Endothelial cell of hepatic sinusoid (primary cell): ENCODE measurements at regions not wholly inside any gene's neighbourhood (a gene's known extent, or its start where the extent isn't known, plus 50 kb on each side); places are given as distances from the start of the nearest gene placed in this dataset.

Source experiments
- in situ Hi-C: cut with HindIII; loops from 2 replicates; pipeline ENCODE4 v1.10.0; 2017; ENCODE audit warnings: low sequenced_read_pairs

- in situ Hi-C loops, result no loop called here
Observed at GRCh38 chr4:162659716-162660115, 495.9 kb upstream of the FSTL5 start.

DNA sequence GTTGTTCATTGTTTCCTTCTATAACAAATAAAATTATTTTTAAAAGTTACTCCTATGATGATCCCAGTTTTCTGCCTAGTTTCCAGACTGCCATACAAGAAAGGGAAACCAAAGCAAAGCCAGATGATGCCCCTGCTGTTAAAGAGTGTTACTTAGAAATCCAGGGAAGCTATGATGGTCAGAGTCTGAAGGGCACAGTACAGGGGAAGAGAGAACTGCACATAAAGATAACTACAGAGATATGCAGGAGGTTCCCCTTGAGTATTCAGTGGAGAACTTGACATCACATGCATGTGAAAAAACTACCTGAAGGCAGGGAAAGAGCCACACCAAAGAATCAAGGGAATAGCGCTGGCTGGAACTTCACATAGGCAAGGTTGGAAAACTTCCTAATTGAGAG is 494.2 kb upstream of the FSTL5 start:
- in situ Hi-C loops, result no loop called here

- in situ Hi-C loops, result no loop called here
Observed at GRCh38 chr4:162650166-162650565, 486.4 kb upstream of the FSTL5 start.

DNA sequence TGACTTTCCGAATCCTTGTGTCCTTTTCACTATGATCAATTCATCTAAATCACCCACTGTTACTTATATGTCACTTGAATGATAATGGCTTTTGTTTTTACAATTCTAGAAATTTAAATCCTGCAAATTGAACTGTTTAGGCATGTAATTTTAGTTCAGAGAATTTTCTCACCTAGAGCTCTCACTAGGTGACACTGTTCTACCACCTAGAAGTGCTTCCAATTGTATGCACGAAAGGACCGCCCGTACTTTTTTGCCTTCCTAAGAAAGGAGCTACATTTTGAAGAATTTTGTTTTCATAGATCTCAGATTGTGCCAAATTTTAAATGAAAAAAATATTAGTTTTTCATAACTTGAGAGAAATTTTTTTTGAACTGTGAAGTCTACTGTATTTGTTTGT is 481.6 kb upstream of the FSTL5 start:
- in situ Hi-C loops, result loop anchor here (5.0 kb wide), 1 partner anchor 33 kb away; no protein-coding TSS in a partner anchor

DNA sequence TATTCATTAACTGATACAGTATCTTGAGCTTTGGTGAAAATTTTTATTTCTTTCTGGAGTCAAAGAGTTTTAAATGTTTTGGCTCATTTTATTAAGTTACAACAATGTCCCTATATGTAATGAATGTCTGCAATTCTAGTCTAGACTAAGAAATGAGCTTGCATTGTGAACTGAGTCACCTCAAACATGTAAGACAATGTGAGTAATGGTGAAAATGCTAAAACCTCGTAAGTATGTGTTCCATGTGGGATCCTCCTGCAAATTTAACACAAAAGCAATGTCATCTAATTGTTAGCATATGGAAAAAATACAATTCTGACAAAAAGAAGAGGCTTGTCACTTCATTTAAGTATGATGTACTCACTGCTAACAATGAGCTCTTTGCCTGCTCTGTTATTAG is 480.5 kb upstream of the FSTL5 start:
- in situ Hi-C loops, result no loop called here

DNA sequence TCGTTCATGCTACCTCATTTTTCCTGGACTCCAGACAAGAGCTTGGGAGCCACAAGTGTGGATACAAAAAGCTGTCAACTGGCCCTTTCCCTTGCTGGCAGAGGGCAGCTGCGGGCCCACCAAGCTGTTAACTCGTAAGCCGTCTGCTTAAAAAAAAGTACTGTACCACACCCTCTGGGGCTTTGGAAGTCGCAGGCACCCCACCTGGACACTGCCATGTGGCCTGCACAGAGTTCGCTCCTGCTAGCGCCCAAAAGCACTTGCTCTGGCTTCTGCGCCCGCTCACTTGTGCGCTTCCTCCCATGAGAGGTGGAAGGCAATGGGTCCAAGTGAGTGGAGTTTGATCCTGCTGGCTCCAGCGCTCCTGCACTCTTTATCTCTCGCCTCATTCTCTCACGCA is 476.4 kb upstream of the FSTL5 start:
- in situ Hi-C loops, result no loop called here

DNA sequence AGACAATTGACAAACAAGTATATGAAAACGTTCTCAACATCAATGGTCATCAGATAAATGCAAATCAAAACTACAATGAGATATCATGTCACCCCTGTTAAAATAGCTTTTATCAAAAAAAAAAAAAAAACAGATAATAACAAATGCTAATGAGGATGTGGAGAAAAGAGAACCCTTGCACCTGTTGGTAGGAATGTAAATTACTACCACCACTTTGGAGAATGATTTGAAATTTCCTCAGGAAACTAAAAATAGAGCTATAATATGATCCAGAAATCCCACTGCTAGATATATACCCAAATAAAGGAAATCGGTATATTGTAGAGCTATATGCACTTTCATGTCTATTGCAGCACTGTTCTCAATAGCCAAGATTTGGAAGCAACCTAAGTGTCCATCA is 470.6 kb upstream of the FSTL5 start:
- in situ Hi-C loops, result no loop called here

DNA sequence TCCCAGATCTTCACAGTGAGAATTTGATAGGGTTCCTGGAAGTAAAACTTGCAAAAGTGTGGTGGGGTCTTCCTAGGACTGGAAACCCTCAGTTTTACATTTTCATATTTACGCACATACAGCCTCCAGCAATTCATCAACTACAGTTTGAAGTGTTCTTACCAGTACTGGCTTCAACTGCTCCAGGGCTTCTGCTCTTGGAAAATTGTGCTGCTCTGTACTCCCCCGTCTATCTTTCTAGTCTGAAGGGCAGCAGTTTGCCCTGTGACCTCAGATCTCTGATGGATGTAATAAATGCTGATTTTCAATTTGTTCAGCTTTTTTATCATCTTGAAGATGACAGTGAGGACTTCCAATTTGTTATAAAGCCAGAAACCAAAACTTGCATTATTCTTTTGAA is 458.9 kb upstream of the FSTL5 start:
- in situ Hi-C loops, result no loop called here

GRCh38 chr4:162610116-162610515 is 446.3 kb upstream of the FSTL5 start:
- in situ Hi-C loops, result loop anchor here (5.0 kb wide), 1 partner anchor 37 kb away; no protein-coding TSS in a partner anchor

GRCh38 chr4:162586266-162586665 is 422.5 kb upstream of the FSTL5 start:
- in situ Hi-C loops, result no loop called here

DNA sequence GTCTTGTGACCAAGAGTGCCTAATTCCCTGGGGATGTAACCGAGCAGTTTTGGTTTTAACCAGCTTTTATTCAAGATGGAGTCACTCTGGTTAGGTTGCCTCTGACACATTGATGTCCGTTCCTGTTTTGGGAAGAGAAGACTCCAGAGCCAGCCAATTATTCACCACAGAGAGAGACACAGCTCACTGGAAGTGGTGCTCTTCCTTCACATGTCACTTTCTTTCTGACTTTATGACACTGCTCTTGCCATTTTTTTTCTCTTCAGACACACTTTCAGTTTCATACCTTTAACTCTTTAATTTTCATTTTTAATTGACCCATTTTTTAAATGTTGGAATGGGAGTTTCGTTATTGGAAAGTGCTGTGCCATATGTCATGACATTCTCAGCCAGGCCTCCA is 418.4 kb upstream of the FSTL5 start:
- in situ Hi-C loops, result no loop called here

GRCh38 chr4:162565730-162566129 is 401.9 kb upstream of the FSTL5 start:
- in situ Hi-C loops, result no loop called here

- in situ Hi-C loops, result no loop called here
Observed at GRCh38 chr4:162560073-162560472, 396.3 kb upstream of the FSTL5 start.

DNA sequence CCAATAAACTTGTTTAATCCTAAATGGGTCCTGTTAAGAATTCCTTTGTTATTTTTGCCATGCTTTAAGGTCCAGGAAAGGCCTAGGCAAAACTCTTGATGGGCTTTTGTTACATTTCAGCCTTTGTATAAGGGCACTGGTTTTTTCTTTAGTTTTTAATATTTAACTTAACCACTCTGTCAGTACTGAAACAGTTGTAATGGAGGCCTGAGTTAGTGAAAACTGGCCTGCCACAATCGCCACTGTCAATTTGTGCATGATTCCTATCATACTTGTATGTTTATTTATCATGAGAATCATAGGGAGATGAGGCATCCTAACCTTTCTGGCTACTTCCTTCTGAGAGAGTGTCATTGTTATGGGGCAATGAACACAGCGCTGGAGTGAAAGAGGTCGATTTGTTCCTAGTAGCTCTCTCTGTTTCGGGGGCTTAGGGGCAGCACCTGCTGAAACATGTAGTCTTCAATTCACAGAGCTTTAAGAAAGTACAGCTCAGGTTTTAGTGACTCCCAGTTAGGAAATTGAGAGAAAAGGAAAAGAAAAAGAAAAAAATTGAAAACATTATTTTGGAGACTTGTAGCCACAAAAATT is 393.8 kb upstream of the FSTL5 start:
- in situ Hi-C loops, result no loop called here

- in situ Hi-C loops, result no loop called here
Observed at GRCh38 chr4:162535121-162535520, 371.3 kb upstream of the FSTL5 start.

GRCh38 chr4:162523171-162523570 is 359.4 kb upstream of the FSTL5 start:
- in situ Hi-C loops, result no loop called here

GRCh38 chr4:162522724-162523123 is 358.9 kb upstream of the FSTL5 start:
- in situ Hi-C loops, result no loop called here

DNA sequence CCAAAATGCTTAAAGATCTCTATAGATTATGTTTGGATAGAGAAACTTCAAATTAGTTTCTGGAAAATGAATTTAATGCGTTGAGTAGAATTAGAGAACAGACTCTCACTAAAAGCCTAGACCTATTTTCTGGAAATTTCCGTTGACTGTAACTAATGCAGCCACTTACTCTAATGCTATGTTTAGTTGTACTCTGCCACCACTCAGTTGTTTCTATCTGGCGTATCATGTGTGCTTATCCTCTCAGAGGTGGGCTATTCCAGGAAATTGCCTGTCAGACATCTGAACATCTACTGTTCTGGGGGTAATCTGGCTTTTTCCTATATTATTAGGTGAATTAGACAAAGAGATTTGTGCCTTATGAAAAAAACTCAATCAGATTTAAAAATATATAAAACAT is 347.1 kb upstream of the FSTL5 start:
- in situ Hi-C loops, result no loop called here

DNA sequence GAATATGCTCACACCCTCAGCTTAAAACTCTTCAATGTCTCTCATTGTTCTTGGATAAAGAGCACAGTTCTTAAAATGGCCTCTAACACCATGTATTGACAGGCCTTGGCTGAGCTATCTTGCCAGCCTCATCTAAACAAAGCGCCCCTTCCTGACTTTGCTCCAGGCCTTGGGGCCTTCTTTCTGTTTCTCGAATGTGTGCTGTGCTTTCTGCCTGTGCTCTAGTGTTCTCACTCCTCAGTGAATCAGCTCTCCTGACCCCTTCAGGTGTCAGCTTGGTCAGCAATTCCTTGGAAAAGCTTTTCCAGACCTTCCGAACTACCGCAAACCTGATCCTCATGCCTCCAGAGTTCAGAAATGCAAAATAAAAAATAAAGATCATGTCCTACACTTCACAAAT is 346.3 kb upstream of the FSTL5 start:
- in situ Hi-C loops, result no loop called here

GRCh38 chr4:162509333-162509732 is 345.5 kb upstream of the FSTL5 start:
- in situ Hi-C loops, result no loop called here

- in situ Hi-C loops, result no loop called here
Observed at GRCh38 chr4:162506253-162506652, 342.5 kb upstream of the FSTL5 start.

DNA sequence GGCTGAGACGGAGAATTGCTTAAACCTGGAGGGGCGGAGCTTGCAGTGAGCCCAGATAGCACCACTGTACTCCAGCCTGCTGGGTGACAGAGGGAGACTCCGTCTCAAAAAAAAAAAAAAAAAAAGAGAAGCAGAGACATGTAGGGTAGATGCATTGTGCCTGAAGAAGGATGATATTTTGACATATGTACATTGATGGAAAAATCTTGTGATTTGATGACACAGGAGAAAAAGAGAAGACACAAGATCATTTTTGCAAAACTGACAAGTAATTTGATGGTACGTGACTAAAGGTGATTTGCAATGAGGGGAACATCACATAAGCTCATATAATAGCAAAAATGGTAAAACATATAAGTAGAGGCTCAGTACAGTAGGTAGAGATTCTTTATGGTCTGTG is 340.1 kb upstream of the FSTL5 start:
- in situ Hi-C loops, result no loop called here

- in situ Hi-C loops, result no loop called here
Observed at GRCh38 chr4:162502109-162502508, 338.3 kb upstream of the FSTL5 start.
